OCI-LY3 (cell line): ENCODE measurements at regions not wholly inside any gene's neighbourhood (a gene's known extent, or its start where the extent isn't known, plus 50 kb on each side); places are given as distances from the start of the nearest gene placed in this dataset.

Experiments used
- H2AFZ ChIP-seq: fragments of 200-600, 300-600 bp; shearing (Covaris generic); 2 replicates; pipeline ENCODE4 v1.6.0; 2014; ENCODE audit warnings: antibody characterized with exemption, low read depth, low read length
- H3K27ac ChIP-seq: fragments of 200-600, 300-600 bp; sonication (generic); 2 replicates; pipeline ENCODE4 v1.5.1; 2014; ENCODE audit warnings: mild to moderate bottlenecking, low read length, moderate library complexity, mixed read lengths
- H3K27me3 ChIP-seq: fragments of 200-600, 300-600 bp; sonication (generic); 2 replicates; pipeline ENCODE4 v1.6.1; 2014; ENCODE audit warnings: low read depth, low read length, mixed read lengths
- H3K36me3 ChIP-seq: fragments of 200-600, 300-600 bp; sonication (generic); replicated peaks from 2 replicates; pipeline ENCODE3; 2014; ENCODE audit warnings: low read depth, low read length, mixed read lengths
- H3K4me1 ChIP-seq: fragments of 300-600, 200-600 bp; sonication (generic); 2 replicates; pipeline ENCODE4 v1.6.1; 2014; ENCODE audit warnings: low read length, mixed read lengths
- H3K4me2 ChIP-seq: fragments of 200-600, 300-600 bp; sonication (generic); 2 replicates; pipeline ENCODE4 v1.6.1; 2014; ENCODE audit warnings: low read length, mixed read lengths
- H3K4me3 ChIP-seq: fragments of 300-600, 200-600 bp; sonication (generic); 2 replicates; pipeline ENCODE4 v1.5.1; 2014; ENCODE audit warnings: antibody characterized with exemption, mild to moderate bottlenecking, low read length, moderate library complexity
- H3K79me2 ChIP-seq: fragments of 300-600, 200-600 bp; shearing (Covaris generic); 2 replicates; pipeline ENCODE4 v1.6.1; 2014; ENCODE audit warnings: mild to moderate bottlenecking, low read length, mixed read lengths
- H3K9ac ChIP-seq: fragments of 300-600, 200-600 bp; shearing (Covaris generic); 2 replicates; pipeline ENCODE4 v1.6.0; 2014; ENCODE audit warnings: mild to moderate bottlenecking, low read length, moderate library complexity
- H3K9me3 ChIP-seq: fragments of 200-600, 300-600 bp; shearing (Covaris generic); 2 replicates; pipeline ENCODE4 v1.6.1; 2014; ENCODE audit warnings: low read length, mixed read lengths; ENCODE audit not compliant: insufficient read depth
- H4K20me1 ChIP-seq: fragments of 200-600, 300-600 bp; sonication (generic); 2 replicates; pipeline ENCODE4 v1.6.1; 2016; ENCODE audit warnings: low read length, mixed read lengths; ENCODE audit not compliant: insufficient read depth
- CTCF ChIP-seq: fragments of 200-600, 300-600 bp; sonication (generic); IDR thresholded peaks from 2 replicates; pipeline ENCODE4 v1.5.1; 2014; ENCODE audit warnings: antibody characterized with exemption, low read length, low read depth
- EZH2phosphoT487 ChIP-seq: fragments of 200-600 bp; shearing (Covaris generic); IDR thresholded peaks from 2 replicates; pipeline ENCODE4 v1.6.1; 2018; ENCODE audit warnings: antibody characterized with exemption, mixed run types, low read depth

GRCh38 chr9:7910426-7911020 lies 110.9 kb upstream of the DMAC1 start:
- Histone ChIP-seq H3K4me3 (no peak overlapping the region), H2AFZ (no peak overlapping the region), H3K4me2 (no peak overlapping the region), H3K36me3 (no peaks in the 10 kb centered on the region), H3K9me3 (no peaks in the 10 kb centered on the region), H3K9ac (no peak overlapping the region), H3K27ac (no peak overlapping the region), H3K27me3 (no peaks in the 10 kb centered on the region), H3K79me2 (no peaks in the 10 kb centered on the region), H4K20me1 (no peaks in the 10 kb centered on the region), H3K4me1 (0 out of 2 replicates have a peak, but pooled peaks cover 3% of the 10 kb centered on the region)
- TF ChIP-seq CTCF (no peak), EZH2phosphoT487 (no peak)

- Histone ChIP-seq H3K9me3 (no peaks in the 10 kb centered on the region), H3K4me2 (no peak overlapping the region), H3K9ac (no peak overlapping the region), H3K27ac (no peak overlapping the region), H3K79me2 (no peaks in the 10 kb centered on the region), H3K27me3 (no peaks in the 10 kb centered on the region), H2AFZ (no peak overlapping the region), H4K20me1 (no peaks in the 10 kb centered on the region), H3K36me3 (no peaks in the 10 kb centered on the region), H3K4me3 (no peak overlapping the region), H3K4me1 (0 out of 2 replicates have a peak, but pooled peaks cover 3% of the 10 kb centered on the region)
- TF ChIP-seq CTCF (no peak), EZH2phosphoT487 (no peak)
Measured at GRCh38 chr9:7909537-7909936, 110.0 kb upstream of the DMAC1 start.

- no peak for TF ChIP-seq CTCF
- no peak for TF ChIP-seq EZH2phosphoT487
- H3K9ac ChIP-seq, result no peak overlapping the region
- H3K4me3 ChIP-seq, result no peak overlapping the region
- no peaks in the 10 kb centered on the region for H3K79me2 ChIP-seq
- 0 out of 2 replicates have a peak, but pooled peaks cover 3% of the 10 kb centered on the region for H3K4me1 ChIP-seq
- H3K9me3 ChIP-seq, result no peaks in the 10 kb centered on the region
- H3K27me3 ChIP-seq, result no peaks in the 10 kb centered on the region
- no peak overlapping the region for H3K27ac ChIP-seq
- H3K36me3 ChIP-seq, result no peaks in the 10 kb centered on the region
- no peaks in the 10 kb centered on the region for H4K20me1 ChIP-seq
- H2AFZ ChIP-seq, result no peak overlapping the region
- no peak overlapping the region for H3K4me2 ChIP-seq
Measured at GRCh38 chr9:7907551-7908337, 108.2 kb upstream of the DMAC1 start.

GRCh38 chr9:7906783-7907550 lies 107.4 kb upstream of the DMAC1 start:
- TF ChIP-seq CTCF (no peak), EZH2phosphoT487 (no peak)

More at GRCh38 chr9:7906783-7907550, 107.4 kb upstream of the DMAC1 start:
- no peaks in the 10 kb centered on the region for H3K79me2 ChIP-seq
- no peak overlapping the region for H2AFZ ChIP-seq
- H3K9ac ChIP-seq, result no peak overlapping the region
- H3K4me1 ChIP-seq, result 0 out of 2 replicates have a peak, but pooled peaks cover 3% of the 10 kb centered on the region
- H3K4me2 ChIP-seq, result no peak overlapping the region
- no peaks in the 10 kb centered on the region for H3K9me3 ChIP-seq
- no peaks in the 10 kb centered on the region for H3K27me3 ChIP-seq
- no peak overlapping the region for H3K4me3 ChIP-seq
- H3K27ac ChIP-seq, result no peak overlapping the region
- no peaks in the 10 kb centered on the region for H4K20me1 ChIP-seq
- no peaks in the 10 kb centered on the region for H3K36me3 ChIP-seq
